H9 (cell line): ENCODE measurements at regions not wholly inside any gene's neighbourhood (a gene's known extent, or its start where the extent isn't known, plus 50 kb on each side); places are given as distances from the start of the nearest gene placed in this dataset.

ENCODE experiments used
- DNase-seq: peaks from one replicate; pipeline ENCODE4 v3.0.0-alpha.2; 2017
- H2AFZ ChIP-seq: one replicate; pipeline ENCODE4 v1.6.1; 2013; ENCODE audit warnings: mild to moderate bottlenecking, low read length, control low read depth, moderate library complexity
- H2AK5ac ChIP-seq: 2 replicates; pipeline ENCODE4 v1.6.1; 2013; ENCODE audit warnings: low read length, control low read depth, mixed read lengths; ENCODE audit not compliant: insufficient read length
- H2BK120ac ChIP-seq: one replicate; pipeline ENCODE4 v1.6.1; 2013; ENCODE audit warnings: low read depth, mild to moderate bottlenecking, low read length, control low read depth, inconsistent platforms; ENCODE audit not compliant: poor library complexity, severe bottlenecking
- H2BK12ac ChIP-seq: 2 replicates; pipeline ENCODE4 v1.6.1; 2013; ENCODE audit warnings: low read length, control low read depth, mixed read lengths, low read depth; ENCODE audit not compliant: insufficient read length
- H2BK15ac ChIP-seq: 2 replicates; pipeline ENCODE4 v1.6.1; 2013; ENCODE audit warnings: low read depth, low read length, control low read depth
- H2BK20ac ChIP-seq: one replicate; pipeline ENCODE4 v1.6.1; 2013; ENCODE audit warnings: low read depth, mild to moderate bottlenecking, low read length, control low read depth, inconsistent platforms; ENCODE audit not compliant: poor library complexity, severe bottlenecking
- H2BK5ac ChIP-seq: 2 replicates; pipeline ENCODE4 v1.6.1; 2013; ENCODE audit warnings: low read length, control low read depth, mixed read lengths; ENCODE audit not compliant: insufficient read length
- H3K14ac ChIP-seq: 2 replicates; pipeline ENCODE4 v1.6.1; 2013; ENCODE audit warnings: low read length, control low read depth; ENCODE audit not compliant: insufficient read depth
- H3K18ac ChIP-seq: 2 replicates; pipeline ENCODE4 v1.6.1; 2013; ENCODE audit warnings: low read depth, mild to moderate bottlenecking, mixed read lengths, low read length, control low read depth; ENCODE audit not compliant: insufficient read length
- H3K23ac ChIP-seq: 2 replicates; pipeline ENCODE4 v1.6.1; 2013; ENCODE audit warnings: low read length, control low read depth, mixed read lengths, low read depth; ENCODE audit not compliant: insufficient read length
- H3K23me2 ChIP-seq: 2 replicates; pipeline ENCODE4 v1.6.1; 2013; ENCODE audit warnings: low read depth, mild to moderate bottlenecking, mixed read lengths, low read length, control low read depth; ENCODE audit not compliant: insufficient read length, poor library complexity, severe bottlenecking
- H3K27ac ChIP-seq: 2 replicates; pipeline ENCODE4 v1.5.1; 2013; ENCODE audit warnings: low read length, control low read depth, mixed read lengths, low read depth; ENCODE audit not compliant: insufficient read length
- H3K27me3 ChIP-seq: 2 replicates; pipeline ENCODE4 v1.6.1; 2013; ENCODE audit warnings: low read length, control low read depth, inconsistent platforms; ENCODE audit not compliant: insufficient read depth
- H3K4ac ChIP-seq: 2 replicates; pipeline ENCODE4 v1.6.1; 2013; ENCODE audit warnings: low read depth, mild to moderate bottlenecking, control low read depth, inconsistent platforms, low read length, moderate library complexity
- H3K4me1 ChIP-seq: 2 replicates; pipeline ENCODE4 v1.6.1; 2013; ENCODE audit warnings: low read length, control low read depth, inconsistent platforms; ENCODE audit not compliant: insufficient read depth
- H3K4me2 ChIP-seq: 2 replicates; pipeline ENCODE4 v1.6.1; 2013; ENCODE audit warnings: low read length, control low read depth, mixed read lengths; ENCODE audit not compliant: insufficient read length, insufficient read depth
- H3K56ac ChIP-seq: 2 replicates; pipeline ENCODE4 v1.6.1; 2013; ENCODE audit warnings: low read depth, mild to moderate bottlenecking, mixed read lengths, low read length, control low read depth; ENCODE audit not compliant: insufficient read length
- H3K79me1 ChIP-seq: 2 replicates; pipeline ENCODE4 v1.6.1; 2013; ENCODE audit warnings: low read depth, mild to moderate bottlenecking, moderate library complexity, low read length, control low read depth, inconsistent platforms; ENCODE audit not compliant: insufficient read depth, poor library complexity, severe bottlenecking
- H3K79me2 ChIP-seq: 2 replicates; pipeline ENCODE4 v1.6.1; 2013; ENCODE audit warnings: low read length, control low read depth, inconsistent platforms; ENCODE audit not compliant: insufficient read depth
- H3K9ac ChIP-seq: 2 replicates; pipeline ENCODE4 v1.6.1; 2013; ENCODE audit warnings: low read length, control low read depth, mixed read lengths; ENCODE audit not compliant: insufficient read length; ENCODE audit errors: extremely low read depth
- H3K9me3 ChIP-seq: one replicate; pipeline ENCODE4 v1.6.1; 2013; ENCODE audit warnings: low read depth, low read length, inconsistent platforms; ENCODE audit not compliant: control insufficient read depth
- H3T11ph ChIP-seq: one replicate; pipeline ENCODE4 v1.6.1; 2013; ENCODE audit warnings: mild to moderate bottlenecking, low read length, control low read depth, inconsistent platforms
- H4K20me1 ChIP-seq: one replicate; pipeline ENCODE4 v1.6.1; 2013; ENCODE audit not compliant: control insufficient read depth, insufficient read length, insufficient read depth
- H4K5ac ChIP-seq: 2 replicates; pipeline ENCODE4 v1.6.1; 2013; ENCODE audit warnings: low read depth, mild to moderate bottlenecking, mixed read lengths, low read length, control low read depth; ENCODE audit not compliant: insufficient read length
- H4K8ac ChIP-seq: replicated peaks from 2 replicates; pipeline ENCODE4 v1.6.1; 2013; ENCODE audit warnings: low read length, control low read depth, mixed read lengths, low read depth; ENCODE audit not compliant: insufficient read length
- H4K91ac ChIP-seq: 2 replicates; pipeline ENCODE4 v1.6.1; 2013; ENCODE audit warnings: low read depth, mild to moderate bottlenecking, moderate library complexity, mixed read lengths, low read length, control low read depth; ENCODE audit not compliant: insufficient read length
- H3K27ac Mint-ChIP-seq, 3 experiments: 2 replicates in 2 of 3; 3 replicates in 1 of 3; pipeline ENCODE4 v1.8.0; 2020 to 2021; ENCODE audit warnings: mixed read lengths in 3 of 3, mild to moderate bottlenecking in 1 of 3, moderate library complexity in 1 of 3
- H3K27me3 Mint-ChIP-seq: 2 replicates; pipeline ENCODE4 v1.8.0; 2021; ENCODE audit warnings: low read depth, mild to moderate bottlenecking, moderate library complexity, mixed read lengths
- H3K36me3 Mint-ChIP-seq, 3 experiments: 2 replicates in 2 of 3; 3 replicates in 1 of 3; pipeline ENCODE4 v1.8.0; 2020 to 2021; ENCODE audit warnings: low read depth in 3 of 3, mixed read lengths in 3 of 3; ENCODE audit not compliant: insufficient read depth in 1 of 3
- H3K4me1 Mint-ChIP-seq, 2 experiments: 2 replicates each; pipeline ENCODE4 v1.8.0; 2020; ENCODE audit warnings: mixed read lengths in 2 of 2
- H3K4me3 Mint-ChIP-seq, 2 experiments: 2 replicates in 1 of 2; 3 replicates in 1 of 2; pipeline ENCODE4 v1.8.0; 2020 to 2021; ENCODE audit warnings: mild to moderate bottlenecking in 2 of 2, mixed read lengths in 2 of 2, moderate library complexity in 1 of 2
- H3K9me3 Mint-ChIP-seq, 2 experiments: 2 replicates in 1 of 2; 3 replicates in 1 of 2; pipeline ENCODE4 v1.8.0; 2020; ENCODE audit warnings: mild to moderate bottlenecking in 2 of 2, mixed read lengths in 2 of 2, moderate library complexity in 1 of 2
- CTCF ChIP-seq: fragments of 200-600 bp; sonication (generic); conservative IDR thresholded peaks from 3 replicates; pipeline ENCODE4 v1.8.0; 2021; ENCODE audit warnings: antibody characterized with exemption, mild to moderate bottlenecking
- whole genome bisulfite sequencing: extraction: QIAGEN DNeasy Blood & Tissue Kit; methylation state at CpG from one replicate; pipeline ENCODE4 v1.1.7; 2013; ENCODE audit warnings: missing lambda C conversion rate, low lambda C conversion rate, mixed read lengths; ENCODE audit not compliant: insufficient read length; ENCODE audit errors: extremely low coverage; 5-methylcytosine and 5-hydroxymethylcytosine counted together

- H2BK5ac ChIP-seq: no peak overlapping the region
- WGBS: no CpG with 5 or more reads among the region's 2 CpGs
- H3K4me1 Mint-ChIP-seq: peaks cover 0 to 2% of the 10 kb centered on the region in 2 experiments; a peak in 1 of 4 replicates
- H3K18ac ChIP-seq: no peak overlapping the region
- H3K79me1 ChIP-seq: no peaks in the 10 kb centered on the region
- no peaks in the 10 kb centered on the region for H3K79me2 ChIP-seq
- no peak overlapping the region for H4K5ac ChIP-seq
- no peak overlapping the region for H3K56ac ChIP-seq
- no peak overlapping the region for H4K8ac ChIP-seq
- no peaks in the 10 kb centered on the region for H4K20me1 ChIP-seq
- no peak overlapping the region for H2BK12ac ChIP-seq
- H3K23me2 ChIP-seq: no peaks in the 10 kb centered on the region
- no peak for TF ChIP-seq CTCF
- no peaks in the 10 kb centered on the region for H3K4me1 ChIP-seq
- H3K9me3 Mint-ChIP-seq: peaks cover 0 to 10% of the 10 kb centered on the region in 2 experiments; a peak in 3 of 5 replicates
- H2AFZ ChIP-seq: no peak overlapping the region
- no peaks in the 10 kb centered on the region for H3K9me3 ChIP-seq
- H3T11ph ChIP-seq: no peak overlapping the region
- no peak for DNase-seq
- H3K4me2 ChIP-seq: no peak overlapping the region
- H3K27ac ChIP-seq: no peak overlapping the region
- H2BK20ac ChIP-seq: no peak overlapping the region
- no peak overlapping the region for H3K4ac ChIP-seq
- no peak overlapping the region for H3K14ac ChIP-seq
- no peak overlapping the region for H3K23ac ChIP-seq
- H3K27me3 Mint-ChIP-seq: no peaks in the 10 kb centered on the region
- H4K91ac ChIP-seq: no peak overlapping the region
- H2BK120ac ChIP-seq: no peak overlapping the region
- peaks cover 0 to 4% (median 0%) of the 10 kb centered on the region in 3 experiments; a peak in 4 of 7 replicates for H3K36me3 Mint-ChIP-seq
- H2BK15ac ChIP-seq: no peak overlapping the region
- no peak overlapping the region for H2AK5ac ChIP-seq
- H3K4me3 Mint-ChIP-seq: no peak overlapping the region
- no peak overlapping the region for H3K9ac ChIP-seq
- no peaks in the 10 kb centered on the region for H3K27me3 ChIP-seq
- no peak overlapping the region; a peak in 1 of 7 replicates for H3K27ac Mint-ChIP-seq
These were observed 587.1 kb downstream of the RBFOX1 start for GRCh38 chr16:7919782-7920181.
